MCF 10A (cell line): ENCODE measurements at regions not wholly inside any gene's neighbourhood (a gene's known extent, or its start where the extent isn't known, plus 50 kb on each side); places are given as distances from the start of the nearest gene placed in this dataset.
A peak's percentile ranks its signal among the peaks of the same experiment; 100 is the strongest.
"Not testable (repeated sequence)": the region's sequence is repeated elsewhere in the genome, so short reads cannot be mapped to it uniquely, and the experiment has no call there.

Experiments used
- BruUV-seq: library from RNA; stranded (reverse); fragments of 400-500 nt; replicated peaks from 2 replicates; lab custom pipeline; 2021; lab: Mats Ljungman, UMichigan
- CTCF ChIA-PET: fragments of 300-600 bp; sonication (Branson Sonifier 250); formaldehyde crosslinking; extraction: SDS; loops from one replicate; lab custom pipeline; 2021; ENCODE audit warnings: antibody characterized with exemption, inconsistent platforms; lab: Yijun Ruan, JAX
- POLR2A ChIA-PET: fragments of 300-600, 350-650 bp; sonication (Branson Sonifier 250); formaldehyde crosslinking; extraction: SDS; loops from one replicate; lab custom pipeline; 2020; ENCODE audit warnings: antibody characterized with exemption, inconsistent platforms; lab: Yijun Ruan, JAX
- DNase-seq: peaks from one replicate; pipeline ENCODE4 v3.0.0-alpha.2; 2018; ENCODE audit not compliant: unreplicated experiment
- H3K27ac Mint-ChIP-seq: one replicate; pipeline ENCODE4 v1.8.0; 2022; ENCODE audit warnings: mild to moderate bottlenecking, low read depth, mixed read lengths; ENCODE audit not compliant: unreplicated experiment
- H3K27me3 Mint-ChIP-seq: one replicate; pipeline ENCODE4 v1.8.0; 2022; ENCODE audit warnings: mixed read lengths; ENCODE audit not compliant: insufficient read depth, unreplicated experiment
- H3K36me3 Mint-ChIP-seq: one replicate; pipeline ENCODE4 v1.8.0; 2022; ENCODE audit warnings: mild to moderate bottlenecking, moderate library complexity, mixed read lengths; ENCODE audit not compliant: insufficient read depth, unreplicated experiment
- H3K4me1 Mint-ChIP-seq: one replicate; pipeline ENCODE4 v1.8.0; 2022; ENCODE audit warnings: mixed read lengths; ENCODE audit not compliant: insufficient read depth, unreplicated experiment
- H3K4me3 Mint-ChIP-seq: one replicate; pipeline ENCODE4 v1.8.0; 2022; ENCODE audit warnings: mild to moderate bottlenecking, moderate library complexity, mixed read lengths; ENCODE audit not compliant: unreplicated experiment
- H3K9me3 Mint-ChIP-seq: one replicate; pipeline ENCODE4 v1.8.0; 2022; ENCODE audit warnings: mixed read lengths; ENCODE audit not compliant: unreplicated experiment
- intact Hi-C: fragments of 100-400 bp; cut with micrococcal nuclease; formaldehyde crosslinking; loops from 2 replicates; pipeline ENCODE4 v1.14.1; 2022

DNA sequence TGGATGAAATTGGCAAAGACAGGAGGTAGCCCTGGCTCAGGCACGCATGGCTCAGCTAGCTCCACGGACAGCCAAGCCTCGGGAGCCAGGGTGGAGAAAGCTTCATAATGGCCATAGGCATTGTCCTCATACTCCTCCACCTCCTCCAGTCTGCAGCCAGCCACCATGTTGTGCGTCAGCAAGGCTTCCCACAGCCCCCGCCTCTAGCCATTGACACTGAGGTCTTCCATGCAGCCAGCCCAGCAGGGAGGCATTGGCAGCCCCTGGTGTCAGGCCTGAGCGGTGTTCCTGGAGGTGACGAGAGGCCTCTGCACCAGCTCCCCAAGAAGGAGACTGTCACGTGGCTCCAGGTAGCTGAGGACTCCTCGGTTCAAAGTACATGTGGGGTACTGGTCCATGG is 117.0 kb upstream of the ZSCAN2 start:
- H3K27me3 Mint-ChIP-seq, H3K4me1 Mint-ChIP-seq, POLR2A ChIA-PET: not testable (repeated sequence)

GRCh38 chr15:84500165-84500889 is 100.5 kb upstream of the ZSCAN2 start:
- POLR2A ChIA-PET, H3K27me3 Mint-ChIP-seq, BruUV-seq, H3K36me3 Mint-ChIP-seq, H3K4me1 Mint-ChIP-seq, CTCF ChIA-PET, DNase-seq, intact Hi-C loops, H3K27ac Mint-ChIP-seq, H3K9me3 Mint-ChIP-seq: not testable (repeated sequence)
- peak overlapping the region; percentile 36 for H3K4me3 Mint-ChIP-seq

More for the DNA sequence above, 117.0 kb upstream of the ZSCAN2 start:
- CTCF ChIA-PET, H3K4me3 Mint-ChIP-seq, DNase-seq, H3K9me3 Mint-ChIP-seq, H3K27ac Mint-ChIP-seq, intact Hi-C loops, H3K36me3 Mint-ChIP-seq, BruUV-seq: not testable (repeated sequence)

- H3K9me3 Mint-ChIP-seq, intact Hi-C loops, CTCF ChIA-PET, H3K36me3 Mint-ChIP-seq, H3K27me3 Mint-ChIP-seq, POLR2A ChIA-PET, H3K4me3 Mint-ChIP-seq, H3K4me1 Mint-ChIP-seq, H3K27ac Mint-ChIP-seq, BruUV-seq, DNase-seq: not testable (repeated sequence)
Measured at GRCh38 chr15:84503101-84503500, 97.7 kb upstream of the ZSCAN2 start.

GRCh38 chr15:84505552-84505951 is 95.3 kb upstream of the ZSCAN2 start:
- POLR2A ChIA-PET, intact Hi-C loops, H3K36me3 Mint-ChIP-seq, H3K9me3 Mint-ChIP-seq, BruUV-seq, DNase-seq, H3K27ac Mint-ChIP-seq, H3K4me3 Mint-ChIP-seq, H3K4me1 Mint-ChIP-seq, CTCF ChIA-PET, H3K27me3 Mint-ChIP-seq: not testable (repeated sequence)

- H3K4me1 Mint-ChIP-seq, CTCF ChIA-PET, H3K27ac Mint-ChIP-seq, intact Hi-C loops, POLR2A ChIA-PET, H3K9me3 Mint-ChIP-seq, BruUV-seq, H3K27me3 Mint-ChIP-seq, H3K36me3 Mint-ChIP-seq, DNase-seq, H3K4me3 Mint-ChIP-seq: not testable (repeated sequence)
Measured at GRCh38 chr15:84512324-84512723, 88.5 kb upstream of the ZSCAN2 start.

GRCh38 chr15:84516773-84517172 is 84.0 kb upstream of the ZSCAN2 start:
- BruUV-seq, H3K36me3 Mint-ChIP-seq, intact Hi-C loops, POLR2A ChIA-PET, H3K27ac Mint-ChIP-seq, H3K4me3 Mint-ChIP-seq, H3K27me3 Mint-ChIP-seq, CTCF ChIA-PET, H3K9me3 Mint-ChIP-seq, H3K4me1 Mint-ChIP-seq: not testable (repeated sequence)
- DNase-seq: peak; percentile 26

GRCh38 chr15:84525491-84526344 is 75.1 kb upstream of the ZSCAN2 start:
- H3K27ac Mint-ChIP-seq, DNase-seq, H3K27me3 Mint-ChIP-seq, H3K4me1 Mint-ChIP-seq, POLR2A ChIA-PET, H3K4me3 Mint-ChIP-seq, CTCF ChIA-PET, intact Hi-C loops, H3K9me3 Mint-ChIP-seq: not testable (repeated sequence)
- BruUV-seq: TSS peak; percentile 86
- peaks cover 12% of the 10 kb centered on the region for H3K36me3 Mint-ChIP-seq

- POLR2A ChIA-PET, H3K9me3 Mint-ChIP-seq, H3K27me3 Mint-ChIP-seq, CTCF ChIA-PET, H3K4me1 Mint-ChIP-seq, BruUV-seq, H3K27ac Mint-ChIP-seq, DNase-seq, H3K4me3 Mint-ChIP-seq, intact Hi-C loops: not testable (repeated sequence)
- H3K36me3 Mint-ChIP-seq: peaks cover 13% of the 10 kb centered on the region
Measured at GRCh38 chr15:84530751-84531150, 70.1 kb upstream of the ZSCAN2 start.

- intact Hi-C loops, H3K27ac Mint-ChIP-seq, BruUV-seq, DNase-seq, H3K9me3 Mint-ChIP-seq, H3K4me1 Mint-ChIP-seq, H3K4me3 Mint-ChIP-seq, CTCF ChIA-PET, POLR2A ChIA-PET, H3K27me3 Mint-ChIP-seq: not testable (repeated sequence)
- peaks cover 13% of the 10 kb centered on the region for H3K36me3 Mint-ChIP-seq
Measured at GRCh38 chr15:84531223-84531622, 69.6 kb upstream of the ZSCAN2 start.
